Vagina (tissue), 2 donors: ENCODE measurements at regions not wholly inside any gene's neighbourhood (a gene's known extent, or its start where the extent isn't known, plus 50 kb on each side); places are given as distances from the start of the nearest gene placed in this dataset.

Experiments
- POLR2A ChIP-seq, 2 donors: fragments of 450-650 bp; IDR thresholded peaks; one replicate each; pipeline ENCODE4 v1.6.1; 2017; ENCODE audit warnings: antibody characterized with exemption in 2 of 2, mild to moderate bottlenecking in 2 of 2, moderate library complexity in 2 of 2
- POLR2AphosphoS5 ChIP-seq, 2 donors: sonication (generic); formaldehyde crosslinking; IDR thresholded peaks; one replicate each; pipeline ENCODE4 v1.9.0; 2017; ENCODE audit warnings: antibody characterized with exemption in 2 of 2, mild to moderate bottlenecking in 2 of 2, low read depth in 1 of 2; ENCODE audit not compliant: insufficient read depth in 1 of 2
- TF ChIP-seq, protein P1 (sequence below), 3 experiments: fragments of 450-650 bp in 2 of 3; fragments of 200-600 bp in 1 of 3; sonication (generic) in 1 of 3; IDR thresholded peaks; one replicate each; pipeline ENCODE4 v1.5.1; 2017 to 2019; ENCODE audit warnings: antibody characterized with exemption in 3 of 3, mild to moderate bottlenecking in 2 of 3, moderate library complexity in 2 of 3

DNA sequence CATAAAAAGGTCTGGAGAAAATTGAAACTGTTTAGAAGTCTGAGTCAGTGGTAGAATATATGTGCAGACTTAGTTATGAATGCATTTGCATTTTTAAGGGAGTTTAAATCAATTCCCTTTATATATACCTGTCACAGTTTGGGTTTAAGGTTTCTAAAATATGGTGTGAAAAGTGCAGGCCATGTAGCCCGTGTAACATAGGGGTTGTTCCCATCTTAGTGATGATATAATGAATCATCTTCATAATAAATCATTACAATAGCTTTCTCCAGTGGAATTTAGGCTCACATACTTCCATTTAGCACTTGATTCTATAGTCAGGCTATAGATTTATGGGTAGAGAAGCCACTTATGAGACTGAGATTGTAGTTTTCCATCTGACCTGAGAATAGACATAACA lies 1162.4 kb downstream of the SLC16A7 start:
- TF ChIP-seq, protein P1, sequence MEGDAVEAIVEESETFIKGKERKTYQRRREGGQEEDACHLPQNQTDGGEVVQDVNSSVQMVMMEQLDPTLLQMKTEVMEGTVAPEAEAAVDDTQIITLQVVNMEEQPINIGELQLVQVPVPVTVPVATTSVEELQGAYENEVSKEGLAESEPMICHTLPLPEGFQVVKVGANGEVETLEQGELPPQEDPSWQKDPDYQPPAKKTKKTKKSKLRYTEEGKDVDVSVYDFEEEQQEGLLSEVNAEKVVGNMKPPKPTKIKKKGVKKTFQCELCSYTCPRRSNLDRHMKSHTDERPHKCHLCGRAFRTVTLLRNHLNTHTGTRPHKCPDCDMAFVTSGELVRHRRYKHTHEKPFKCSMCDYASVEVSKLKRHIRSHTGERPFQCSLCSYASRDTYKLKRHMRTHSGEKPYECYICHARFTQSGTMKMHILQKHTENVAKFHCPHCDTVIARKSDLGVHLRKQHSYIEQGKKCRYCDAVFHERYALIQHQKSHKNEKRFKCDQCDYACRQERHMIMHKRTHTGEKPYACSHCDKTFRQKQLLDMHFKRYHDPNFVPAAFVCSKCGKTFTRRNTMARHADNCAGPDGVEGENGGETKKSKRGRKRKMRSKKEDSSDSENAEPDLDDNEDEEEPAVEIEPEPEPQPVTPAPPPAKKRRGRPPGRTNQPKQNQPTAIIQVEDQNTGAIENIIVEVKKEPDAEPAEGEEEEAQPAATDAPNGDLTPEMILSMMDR (IDR thresholded peaks at IDR 0.05): no peak
- TF ChIP-seq POLR2AphosphoS5 (IDR thresholded peaks at IDR 0.05; ENCODE audit: insufficient read depth in 1 of 2, low read depth in 1 of 2) (no peak), POLR2A (IDR thresholded peaks at IDR 0.05) (no peak)
